ENCODE measurements at regions not wholly inside any gene's neighbourhood (a gene's known extent, or its start where the extent isn't known, plus 50 kb on each side); places are given as distances from the start of the nearest gene placed in this dataset.

DNA sequence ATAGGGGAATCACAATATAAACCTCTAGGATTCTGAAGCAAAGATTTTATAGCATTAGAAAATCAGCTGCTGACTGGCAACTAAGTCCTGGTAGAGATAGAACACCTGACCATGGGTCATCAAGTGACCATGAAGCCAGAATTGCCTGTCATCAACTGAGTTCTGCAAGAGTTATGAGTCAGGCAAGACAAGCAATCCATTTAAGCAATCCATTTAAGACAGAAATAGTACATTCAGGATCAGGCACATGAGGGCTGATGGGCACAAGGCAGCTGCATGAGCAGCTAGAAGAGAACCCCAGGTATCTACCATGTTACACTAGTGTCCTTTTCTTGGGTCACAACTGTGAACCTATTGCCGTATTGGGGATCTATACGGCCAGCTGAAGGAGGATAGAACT lies 98.9 kb downstream of the SPRY1 start:
- Histone ChIP-seq H3K9ac (ENCODE audit: control insufficient read depth, extremely low read depth, insufficient read depth, low read length) (no peak overlapping the region), H3K4me3 (ENCODE audit: control insufficient read depth in 2 of 3, extremely low read depth in 1 of 3, insufficient read depth in 2 of 3, low read depth in 1 of 3, low read length in 3 of 3) (no peak overlapping the region), H3K27ac (ENCODE audit: control insufficient read depth, insufficient read depth, low read length) (no peak overlapping the region), H3K79me2 (ENCODE audit: control insufficient read depth, insufficient read depth, low read length) (no peaks in the 10 kb centered on the region), H4K20me1 (ENCODE audit: control insufficient read depth, extremely low read depth, insufficient read depth, low read length) (no peaks in the 10 kb centered on the region), H3K9me1 (ENCODE audit: control insufficient read depth, extremely low read depth, insufficient read depth, low read length) (no peaks in the 10 kb centered on the region), H2AFZ (ENCODE audit: control insufficient read depth, low read length) (no peak overlapping the region), H3K9me3 (ENCODE audit: control insufficient read depth, low read depth, low read length) (no peaks in the 10 kb centered on the region), H3K36me3 (ENCODE audit: control insufficient read depth in 2 of 2, extremely low read depth in 1 of 2, insufficient read depth in 2 of 2, low read length in 2 of 2) (no peaks in the 10 kb centered on the region), H3K4me1 (ENCODE audit: control insufficient read depth, extremely low read depth, insufficient read depth, low read length) (no peaks in the 10 kb centered on the region), H3K4me2 (ENCODE audit: control insufficient read depth, extremely low read depth, insufficient read depth, low read depth, low read length) (no peak overlapping the region), H3K27me3 (ENCODE audit: control insufficient read depth, extremely low read depth, insufficient read depth, low read length) (no peaks in the 10 kb centered on the region)
- FAIRE-seq (no peak), DNase-seq (ENCODE audit: low read depth, low spot score) (no peak)
- dilution Hi-C loops (cut with MboI; ENCODE audit: extremely low pct_ligation_motif_present, low sequenced_read_pairs), result no loop called here
- no peak for TF ChIP-seq EZH2 (IDR thresholded peaks at IDR 0.05; ENCODE audit: low read length)
- TF ChIP-seq, protein P1, sequence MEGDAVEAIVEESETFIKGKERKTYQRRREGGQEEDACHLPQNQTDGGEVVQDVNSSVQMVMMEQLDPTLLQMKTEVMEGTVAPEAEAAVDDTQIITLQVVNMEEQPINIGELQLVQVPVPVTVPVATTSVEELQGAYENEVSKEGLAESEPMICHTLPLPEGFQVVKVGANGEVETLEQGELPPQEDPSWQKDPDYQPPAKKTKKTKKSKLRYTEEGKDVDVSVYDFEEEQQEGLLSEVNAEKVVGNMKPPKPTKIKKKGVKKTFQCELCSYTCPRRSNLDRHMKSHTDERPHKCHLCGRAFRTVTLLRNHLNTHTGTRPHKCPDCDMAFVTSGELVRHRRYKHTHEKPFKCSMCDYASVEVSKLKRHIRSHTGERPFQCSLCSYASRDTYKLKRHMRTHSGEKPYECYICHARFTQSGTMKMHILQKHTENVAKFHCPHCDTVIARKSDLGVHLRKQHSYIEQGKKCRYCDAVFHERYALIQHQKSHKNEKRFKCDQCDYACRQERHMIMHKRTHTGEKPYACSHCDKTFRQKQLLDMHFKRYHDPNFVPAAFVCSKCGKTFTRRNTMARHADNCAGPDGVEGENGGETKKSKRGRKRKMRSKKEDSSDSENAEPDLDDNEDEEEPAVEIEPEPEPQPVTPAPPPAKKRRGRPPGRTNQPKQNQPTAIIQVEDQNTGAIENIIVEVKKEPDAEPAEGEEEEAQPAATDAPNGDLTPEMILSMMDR (optimal IDR thresholded peaks at IDR 0.05 in 1 of 3, IDR thresholded peaks at IDR 0.05 in 1 of 3, conservative IDR thresholded peaks at IDR 0.05 in 1 of 3; ENCODE audit: extremely low read depth in 1 of 3, insufficient read depth in 2 of 3, low read length in 3 of 3), result no peak

DNA sequence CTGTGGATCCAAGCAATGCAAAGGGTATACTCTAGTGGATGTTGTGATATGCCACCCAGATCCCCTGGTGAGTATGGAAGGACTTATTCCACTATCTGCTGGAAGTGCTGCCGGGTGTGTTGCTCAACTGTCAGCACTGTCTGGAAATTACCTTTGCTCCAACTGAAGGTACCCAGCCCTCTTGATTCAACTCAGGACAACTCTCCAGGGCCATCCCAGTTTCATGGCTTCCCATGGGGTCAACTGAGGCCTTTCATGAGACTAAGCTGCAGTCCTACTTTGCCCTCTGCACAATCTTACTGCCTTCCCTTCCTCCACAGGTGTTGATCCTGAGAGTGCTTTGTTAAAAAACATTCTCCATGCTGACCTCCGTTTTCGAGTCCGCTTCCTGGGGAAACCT lies 99.8 kb downstream of the SPRY1 start:
- H3K4me1 ChIP-seq (ENCODE audit: control insufficient read depth, extremely low read depth, insufficient read depth, low read length), result no peaks in the 10 kb centered on the region
- H3K27me3 ChIP-seq (ENCODE audit: control insufficient read depth, extremely low read depth, insufficient read depth, low read length), result no peaks in the 10 kb centered on the region
- no peak overlapping the region for H3K4me2 ChIP-seq (ENCODE audit: control insufficient read depth, extremely low read depth, insufficient read depth, low read depth, low read length)
- H4K20me1 ChIP-seq (ENCODE audit: control insufficient read depth, extremely low read depth, insufficient read depth, low read length), result no peaks in the 10 kb centered on the region
- H3K79me2 ChIP-seq (ENCODE audit: control insufficient read depth, insufficient read depth, low read length), result no peaks in the 10 kb centered on the region
- H3K36me3 ChIP-seq (ENCODE audit: control insufficient read depth in 2 of 2, extremely low read depth in 1 of 2, insufficient read depth in 2 of 2, low read length in 2 of 2), result no peaks in the 10 kb centered on the region
- no peak for TF ChIP-seq EZH2 (IDR thresholded peaks at IDR 0.05; ENCODE audit: low read length)
- TF ChIP-seq, protein P1 (optimal IDR thresholded peaks at IDR 0.05 in 1 of 3, IDR thresholded peaks at IDR 0.05 in 1 of 3, conservative IDR thresholded peaks at IDR 0.05 in 1 of 3; ENCODE audit: extremely low read depth in 1 of 3, insufficient read depth in 2 of 3, low read length in 3 of 3), result no peak
- H3K9ac ChIP-seq (ENCODE audit: control insufficient read depth, extremely low read depth, insufficient read depth, low read length), result no peak overlapping the region
- dilution Hi-C loops (cut with MboI; ENCODE audit: extremely low pct_ligation_motif_present, low sequenced_read_pairs), result no loop called here
- no peaks in the 10 kb centered on the region for H3K9me1 ChIP-seq (ENCODE audit: control insufficient read depth, extremely low read depth, insufficient read depth, low read length)
- no peak for DNase-seq (ENCODE audit: low read depth, low spot score)
- H3K9me3 ChIP-seq (ENCODE audit: control insufficient read depth, low read depth, low read length), result no peaks in the 10 kb centered on the region
- no peak overlapping the region for H3K27ac ChIP-seq (ENCODE audit: control insufficient read depth, insufficient read depth, low read length)
- H3K4me3 ChIP-seq (ENCODE audit: control insufficient read depth in 2 of 3, extremely low read depth in 1 of 3, insufficient read depth in 2 of 3, low read depth in 1 of 3, low read length in 3 of 3), result no peak overlapping the region
- H2AFZ ChIP-seq (ENCODE audit: control insufficient read depth, low read length), result no peak overlapping the region
- FAIRE-seq, result no peak
